RWPE1 (cell line): ENCODE measurements at regions not wholly inside any gene's neighbourhood (a gene's known extent, or its start where the extent isn't known, plus 50 kb on each side); places are given as distances from the start of the nearest gene placed in this dataset.
"Not testable (repeated sequence)": the region's sequence is repeated elsewhere in the genome, so short reads cannot be mapped to it uniquely, and the experiment has no call there.

ENCODE experiments used
- CTCF ChIA-PET: fragments of 350-600 bp; sonication (Branson Sonifier 250); formaldehyde crosslinking; extraction: SDS; loops from one replicate; lab custom pipeline; 2021; lab: Yijun Ruan, JAX
- POLR2A ChIA-PET: fragments of 400-600 bp; formaldehyde crosslinking; extraction: SDS; loops from one replicate; lab custom pipeline; 2020; ENCODE audit warnings: antibody characterized with exemption; ENCODE audit not compliant: low non-redundant PET; lab: Yijun Ruan, JAX
- DNase-seq: peaks from one replicate; pipeline ENCODE4 v3.0.0; 2012; ENCODE audit warnings: low spot score
- H3K27ac ChIP-seq: fragments of 450-650 bp; 2 replicates; pipeline ENCODE4 v1.5.1; 2017
- TF ChIP-seq, protein P1 (sequence below): fragments of 450-650 bp; conservative IDR thresholded peaks from 2 replicates; pipeline ENCODE4 v1.5.1; 2017; ENCODE audit warnings: low read depth, mild to moderate bottlenecking

DNA sequence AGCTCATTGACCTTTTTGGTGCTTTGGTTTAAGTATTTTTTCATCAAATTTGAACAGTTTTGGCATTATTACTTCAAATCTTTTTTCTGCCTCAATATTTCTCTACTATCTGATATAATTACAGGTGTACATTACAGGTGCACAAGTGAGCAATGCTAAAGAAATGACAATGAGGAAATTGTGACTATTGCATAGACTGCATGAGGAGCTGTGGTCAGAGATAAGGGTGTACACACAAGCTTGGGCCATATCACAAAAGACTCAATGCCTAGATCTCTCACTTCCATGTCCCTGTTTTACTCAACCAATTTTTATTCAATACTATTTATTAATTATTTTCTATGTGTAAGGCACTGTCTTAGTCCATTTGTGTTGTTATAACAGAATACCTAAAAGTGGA, 251.0 kb upstream of the UBASH3B start:
- ChIA-PET CTCF (no interaction called here), POLR2A (no interaction called here)
- TF ChIP-seq, protein P1, sequence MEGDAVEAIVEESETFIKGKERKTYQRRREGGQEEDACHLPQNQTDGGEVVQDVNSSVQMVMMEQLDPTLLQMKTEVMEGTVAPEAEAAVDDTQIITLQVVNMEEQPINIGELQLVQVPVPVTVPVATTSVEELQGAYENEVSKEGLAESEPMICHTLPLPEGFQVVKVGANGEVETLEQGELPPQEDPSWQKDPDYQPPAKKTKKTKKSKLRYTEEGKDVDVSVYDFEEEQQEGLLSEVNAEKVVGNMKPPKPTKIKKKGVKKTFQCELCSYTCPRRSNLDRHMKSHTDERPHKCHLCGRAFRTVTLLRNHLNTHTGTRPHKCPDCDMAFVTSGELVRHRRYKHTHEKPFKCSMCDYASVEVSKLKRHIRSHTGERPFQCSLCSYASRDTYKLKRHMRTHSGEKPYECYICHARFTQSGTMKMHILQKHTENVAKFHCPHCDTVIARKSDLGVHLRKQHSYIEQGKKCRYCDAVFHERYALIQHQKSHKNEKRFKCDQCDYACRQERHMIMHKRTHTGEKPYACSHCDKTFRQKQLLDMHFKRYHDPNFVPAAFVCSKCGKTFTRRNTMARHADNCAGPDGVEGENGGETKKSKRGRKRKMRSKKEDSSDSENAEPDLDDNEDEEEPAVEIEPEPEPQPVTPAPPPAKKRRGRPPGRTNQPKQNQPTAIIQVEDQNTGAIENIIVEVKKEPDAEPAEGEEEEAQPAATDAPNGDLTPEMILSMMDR: no peak
- H3K27ac ChIP-seq: no peak overlapping the region
- DNase-seq: no peak

- DNase-seq, POLR2A ChIA-PET, H3K27ac ChIP-seq: not testable (repeated sequence)
- CTCF ChIA-PET: interaction anchor here (1.1 kb wide), 1 partner anchor 19 kb away, joined by 3 read pairs; no protein-coding TSS in a partner anchor
Measured at GRCh38 chr11:122401581-122401980, 253.9 kb upstream of the UBASH3B start.

GRCh38 chr11:122399375-122399774, 256.1 kb upstream of the UBASH3B start:
- H3K27ac ChIP-seq: no peak overlapping the region
- DNase-seq: no peak
- CTCF ChIA-PET: interaction anchor here (0.6 kb wide), 1 partner anchor 423 kb away, joined by 3 read pairs; no protein-coding TSS in a partner anchor
- TF ChIP-seq, protein P1: no peak
- POLR2A ChIA-PET: no interaction called here

DNA sequence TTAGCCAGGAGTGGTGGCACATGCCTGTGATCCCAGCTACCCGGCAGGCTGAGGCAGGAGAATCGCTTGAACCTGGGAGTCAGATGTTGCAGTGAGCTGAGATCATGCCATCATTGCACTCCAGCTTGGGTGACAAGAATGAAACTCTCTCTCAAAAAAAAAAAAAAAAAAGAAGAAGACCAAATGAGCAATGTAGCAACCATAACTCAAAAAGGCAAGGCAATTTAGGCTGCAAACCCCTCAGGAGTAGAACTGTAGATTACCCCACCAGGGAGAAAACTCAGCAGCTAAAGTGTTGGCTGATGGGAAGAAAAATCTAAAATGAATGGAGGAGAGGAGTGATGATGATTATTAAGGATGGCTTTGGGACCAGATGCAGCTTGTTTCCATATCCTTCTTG, 256.7 kb upstream of the UBASH3B start:
- CTCF ChIA-PET: interaction anchor here (0.6 kb wide), 2 partner anchors 423 to 1381 kb away, joined by 3 to 5 read pairs; no protein-coding TSS in a partner anchor
- no peak for DNase-seq
- POLR2A ChIA-PET: no interaction called here
- TF ChIP-seq, protein P1: no peak
- no peak overlapping the region for H3K27ac ChIP-seq

DNA sequence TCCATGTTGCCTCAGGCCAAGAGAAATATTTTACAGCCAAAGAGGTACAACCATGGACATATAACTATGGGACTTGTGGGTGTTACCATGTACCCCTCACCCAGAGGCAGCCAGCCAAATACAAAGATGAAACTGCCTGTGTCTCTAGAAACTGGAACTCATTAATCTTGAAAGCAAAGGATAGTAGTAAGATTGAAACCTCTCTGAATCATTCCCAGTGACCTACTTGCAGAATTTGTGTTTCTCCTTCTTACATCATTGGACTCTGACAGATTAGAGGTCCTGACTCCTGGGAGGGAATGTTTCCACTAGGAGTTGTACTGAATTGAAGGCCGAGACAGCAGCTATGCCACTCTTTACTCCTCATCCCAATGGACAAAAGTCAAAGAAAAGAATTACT, 257.4 kb upstream of the UBASH3B start:
- TF ChIP-seq, protein P1: no peak
- H3K27ac ChIP-seq: no peak overlapping the region
- POLR2A ChIA-PET: no interaction called here
- CTCF ChIA-PET: interaction anchor here (0.6 kb wide), 1 partner anchor 1381 kb away, joined by 5 read pairs; no protein-coding TSS in a partner anchor
- DNase-seq: no peak

GRCh38 chr11:122395282-122395681, 260.2 kb upstream of the UBASH3B start:
- CTCF ChIA-PET: no interaction called here
- POLR2A ChIA-PET: no interaction called here
- H3K27ac ChIP-seq: no peak overlapping the region
- TF ChIP-seq, protein P1: no peak
- DNase-seq: no peak

DNA sequence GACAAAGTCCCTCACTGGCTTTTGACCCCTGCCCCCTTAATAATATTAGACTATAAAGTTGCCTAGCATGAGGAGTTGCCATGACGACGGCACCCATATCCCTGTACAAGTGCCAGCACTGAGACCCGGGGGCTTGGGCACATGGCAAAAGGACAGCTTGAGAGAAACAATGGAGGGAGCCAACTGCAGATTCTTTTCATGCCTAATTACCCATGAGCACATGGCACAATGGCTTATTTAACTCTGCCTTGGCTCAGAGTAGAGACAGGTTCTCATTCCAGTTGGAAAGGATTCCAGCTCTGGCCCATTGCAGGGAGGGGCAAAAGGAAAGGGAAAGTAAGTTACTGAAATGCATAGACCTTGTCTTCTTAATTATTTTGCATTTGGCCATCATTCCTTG, 261.2 kb upstream of the UBASH3B start:
- no peak for DNase-seq
- ChIA-PET CTCF (interaction anchor here (0.6 kb wide), 1 partner anchor 150 kb away, joined by 5 read pairs; no protein-coding TSS in a partner anchor), POLR2A (no interaction called here)
- no peak overlapping the region for H3K27ac ChIP-seq
- TF ChIP-seq, protein P1: no peak
